Peyer's patch (tissue), 4 donors: ENCODE measurements at regions not wholly inside any gene's neighbourhood (a gene's known extent, or its start where the extent isn't known, plus 50 kb on each side); places are given as distances from the start of the nearest gene placed in this dataset.

Experiments
- CTCF ChIP-seq, 6 experiments: fragments of 450-650 bp in 4 of 6; fragments of 200-600 bp in 2 of 6; sonication (generic) in 1 of 6; IDR thresholded peaks; one replicate each; pipeline ENCODE4 v1.5.1; 2017 to 2019; ENCODE audit warnings: antibody characterized with exemption in 6 of 6, mild to moderate bottlenecking in 3 of 6, moderate library complexity in 1 of 6
- POLR2A ChIP-seq, 2 donors: fragments of 450-650 bp; IDR thresholded peaks; one replicate each; pipeline ENCODE4 v1.5.1; 2017; ENCODE audit warnings: antibody characterized with exemption in 2 of 2, mild to moderate bottlenecking in 2 of 2, moderate library complexity in 2 of 2

GRCh38 chr18:56508370-56509036 lies 129.9 kb downstream of the TXNL1 start:
- no peak for TF ChIP-seq CTCF (IDR thresholded peaks at IDR 0.05)
- no peak for TF ChIP-seq POLR2A (IDR thresholded peaks at IDR 0.05)
